Heart left ventricle (tissue), 13 donors: ENCODE measurements at regions not wholly inside any gene's neighbourhood (a gene's known extent, or its start where the extent isn't known, plus 50 kb on each side); places are given as distances from the start of the nearest gene placed in this dataset.

Experiments
- POLR2A ChIP-seq, 2 donors: fragments of 450-650 bp; IDR thresholded peaks; one replicate each; pipeline ENCODE4 v1.6.1; 2017; ENCODE audit warnings: antibody characterized with exemption in 2 of 2, mild to moderate bottlenecking in 2 of 2, moderate library complexity in 2 of 2
- TF ChIP-seq, protein P1 (sequence below), 12 donors: fragments of 200-600 bp; sonication (generic) in 4 of 12; IDR thresholded peaks; one replicate each; pipeline versions ENCODE4 v1.5.0 to v1.8.0; 2018 to 2022; ENCODE audit warnings: antibody characterized with exemption in 12 of 12, mild to moderate bottlenecking in 5 of 12
- donor health status: ischemic (EF 13 %, LVEDD 7.1; RV severe dilation, severe dysfunction).
- donor health status: DM: no; HTN: yes; CAD: no.
- donor health status: DM: no; HTN: no; CAD: no.
- donor health status: ischemic (EF 25% LVEDD 6.9; RV normal size, moderate dysfunction).
- donor health status: ischemic (EF 25% LVEDD 5.7; RV mildly dilated, moderate dysfunction).
- donor health status: ischemic (EF 35%, LVEDD 5.7; RV mildly dilated, moderate dysfunction).
- donor health status: nonischemic (EF 11% LVEDD 7.7; RV severe dilation, severe dysfunction).
- donor health status: DM: yes; HTN: yes; CAD: no.
- donor health status: PGD.
- donor health status: ischemic (EF 29% LVEDD 5.4; RV normal size, mild dysfunction).
- donor health status: nonischemic (EF 23%, LVEDD 6.1; RV moderate dilation, normal function).

DNA sequence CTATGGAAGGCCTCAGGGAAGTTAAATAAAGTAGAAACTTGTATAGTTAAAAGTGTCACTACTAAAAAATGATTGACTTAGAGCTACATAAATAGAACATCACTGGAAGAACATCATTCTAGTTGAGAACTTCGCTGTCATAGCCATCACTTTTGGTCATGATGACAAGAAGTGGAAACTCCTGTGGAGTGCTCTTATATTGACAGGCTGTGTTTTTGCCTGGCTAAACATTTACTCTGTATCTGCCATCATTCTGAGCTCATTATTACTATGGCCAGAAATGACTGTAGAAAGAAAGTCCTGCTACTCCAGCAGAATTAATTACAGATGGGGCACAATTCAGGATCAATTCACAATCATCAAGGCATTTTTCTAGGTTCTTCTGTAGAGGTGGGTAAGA lies 165.1 kb upstream of the GOLIM4 start:
- TF ChIP-seq POLR2A (IDR thresholded peaks at IDR 0.05) = no peak
- TF ChIP-seq, protein P1, sequence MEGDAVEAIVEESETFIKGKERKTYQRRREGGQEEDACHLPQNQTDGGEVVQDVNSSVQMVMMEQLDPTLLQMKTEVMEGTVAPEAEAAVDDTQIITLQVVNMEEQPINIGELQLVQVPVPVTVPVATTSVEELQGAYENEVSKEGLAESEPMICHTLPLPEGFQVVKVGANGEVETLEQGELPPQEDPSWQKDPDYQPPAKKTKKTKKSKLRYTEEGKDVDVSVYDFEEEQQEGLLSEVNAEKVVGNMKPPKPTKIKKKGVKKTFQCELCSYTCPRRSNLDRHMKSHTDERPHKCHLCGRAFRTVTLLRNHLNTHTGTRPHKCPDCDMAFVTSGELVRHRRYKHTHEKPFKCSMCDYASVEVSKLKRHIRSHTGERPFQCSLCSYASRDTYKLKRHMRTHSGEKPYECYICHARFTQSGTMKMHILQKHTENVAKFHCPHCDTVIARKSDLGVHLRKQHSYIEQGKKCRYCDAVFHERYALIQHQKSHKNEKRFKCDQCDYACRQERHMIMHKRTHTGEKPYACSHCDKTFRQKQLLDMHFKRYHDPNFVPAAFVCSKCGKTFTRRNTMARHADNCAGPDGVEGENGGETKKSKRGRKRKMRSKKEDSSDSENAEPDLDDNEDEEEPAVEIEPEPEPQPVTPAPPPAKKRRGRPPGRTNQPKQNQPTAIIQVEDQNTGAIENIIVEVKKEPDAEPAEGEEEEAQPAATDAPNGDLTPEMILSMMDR (IDR thresholded peaks at IDR 0.05) = no peak
